ENCODE measurements at regions not wholly inside any gene's neighbourhood (a gene's known extent, or its start where the extent isn't known, plus 50 kb on each side); places are given as distances from the start of the nearest gene placed in this dataset.

DNA sequence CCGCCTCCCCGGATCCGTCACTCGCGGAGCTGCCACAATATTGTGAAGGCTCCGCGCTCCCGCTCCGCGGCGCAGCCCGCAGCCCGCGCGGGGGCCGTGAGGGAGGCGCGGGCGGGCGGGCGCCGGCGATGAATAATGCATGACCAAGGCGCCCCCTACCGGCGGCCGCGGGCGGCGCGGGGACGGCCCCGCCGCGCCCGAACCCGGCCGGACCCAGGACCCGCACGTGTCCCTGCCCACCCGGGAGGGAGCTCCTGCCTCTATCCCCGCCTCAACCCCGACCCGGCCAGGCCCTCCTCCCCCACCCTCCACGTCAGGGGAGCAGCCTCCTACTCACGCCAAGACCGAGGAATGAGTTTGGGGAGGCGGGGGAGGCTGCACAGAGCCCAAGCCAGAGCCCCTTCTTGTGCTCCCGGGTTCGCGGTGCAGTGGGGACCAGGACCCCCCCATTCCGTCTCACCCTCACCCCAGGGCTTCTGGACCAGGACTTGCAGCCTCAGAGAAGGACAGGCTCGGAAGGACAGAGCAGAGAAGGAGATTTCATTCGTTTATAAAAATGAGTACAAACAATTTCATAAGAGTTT, 70.8 kb upstream of the CASZ1 start:
- ATAC-seq, result peak; percentile 93
- TF ChIP-seq OSR1 (CRISPR knock-in tag; IDR thresholded peaks at IDR 0.05) (no peak), ZNF8 (CRISPR knock-in tag; IDR thresholded peaks at IDR 0.05) (no peak), ESRRG (CRISPR knock-in tag; IDR thresholded peaks at IDR 0.05) (no peak)

- no peak for ATAC-seq
Measured at GRCh38 chr1:10867914-10868598, 71.6 kb upstream of the CASZ1 start.

GRCh38 chr1:10868599-10868965, 72.1 kb upstream of the CASZ1 start:
- TF ChIP-seq, protein P1, sequence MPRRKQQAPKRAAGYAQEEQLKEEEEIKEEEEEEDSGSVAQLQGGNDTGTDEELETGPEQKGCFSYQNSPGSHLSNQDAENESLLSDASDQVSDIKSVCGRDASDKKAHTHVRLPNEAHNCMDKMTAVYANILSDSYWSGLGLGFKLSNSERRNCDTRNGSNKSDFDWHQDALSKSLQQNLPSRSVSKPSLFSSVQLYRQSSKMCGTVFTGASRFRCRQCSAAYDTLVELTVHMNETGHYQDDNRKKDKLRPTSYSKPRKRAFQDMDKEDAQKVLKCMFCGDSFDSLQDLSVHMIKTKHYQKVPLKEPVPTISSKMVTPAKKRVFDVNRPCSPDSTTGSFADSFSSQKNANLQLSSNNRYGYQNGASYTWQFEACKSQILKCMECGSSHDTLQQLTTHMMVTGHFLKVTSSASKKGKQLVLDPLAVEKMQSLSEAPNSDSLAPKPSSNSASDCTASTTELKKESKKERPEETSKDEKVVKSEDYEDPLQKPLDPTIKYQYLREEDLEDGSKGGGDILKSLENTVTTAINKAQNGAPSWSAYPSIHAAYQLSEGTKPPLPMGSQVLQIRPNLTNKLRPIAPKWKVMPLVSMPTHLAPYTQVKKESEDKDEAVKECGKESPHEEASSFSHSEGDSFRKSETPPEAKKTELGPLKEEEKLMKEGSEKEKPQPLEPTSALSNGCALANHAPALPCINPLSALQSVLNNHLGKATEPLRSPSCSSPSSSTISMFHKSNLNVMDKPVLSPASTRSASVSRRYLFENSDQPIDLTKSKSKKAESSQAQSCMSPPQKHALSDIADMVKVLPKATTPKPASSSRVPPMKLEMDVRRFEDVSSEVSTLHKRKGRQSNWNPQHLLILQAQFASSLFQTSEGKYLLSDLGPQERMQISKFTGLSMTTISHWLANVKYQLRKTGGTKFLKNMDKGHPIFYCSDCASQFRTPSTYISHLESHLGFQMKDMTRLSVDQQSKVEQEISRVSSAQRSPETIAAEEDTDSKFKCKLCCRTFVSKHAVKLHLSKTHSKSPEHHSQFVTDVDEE (CRISPR knock-in tag; IDR thresholded peaks at IDR 0.05), result no peak
- TF ChIP-seq ZNF70 (CRISPR knock-in tag; IDR thresholded peaks at IDR 0.05) (no peak), CSRNP3 (CRISPR knock-in tag; IDR thresholded peaks at IDR 0.05) (no peak), ARNTL (CRISPR knock-in tag; IDR thresholded peaks at IDR 0.05; ENCODE audit: borderline replicate concordance, low read depth) (no peak), TCF4 (CRISPR knock-in tag; IDR thresholded peaks at IDR 0.05; ENCODE audit: borderline replicate concordance) (no peak)
- ATAC-seq, result no peak

More at GRCh38 chr1:10867914-10868598, 71.6 kb upstream of the CASZ1 start:
- TF ChIP-seq SNAI2 (CRISPR knock-in tag; IDR thresholded peaks at IDR 0.05), result no peak
- no peak for TF ChIP-seq RARB (CRISPR knock-in tag; IDR thresholded peaks at IDR 0.05)
- TF ChIP-seq, protein P2, sequence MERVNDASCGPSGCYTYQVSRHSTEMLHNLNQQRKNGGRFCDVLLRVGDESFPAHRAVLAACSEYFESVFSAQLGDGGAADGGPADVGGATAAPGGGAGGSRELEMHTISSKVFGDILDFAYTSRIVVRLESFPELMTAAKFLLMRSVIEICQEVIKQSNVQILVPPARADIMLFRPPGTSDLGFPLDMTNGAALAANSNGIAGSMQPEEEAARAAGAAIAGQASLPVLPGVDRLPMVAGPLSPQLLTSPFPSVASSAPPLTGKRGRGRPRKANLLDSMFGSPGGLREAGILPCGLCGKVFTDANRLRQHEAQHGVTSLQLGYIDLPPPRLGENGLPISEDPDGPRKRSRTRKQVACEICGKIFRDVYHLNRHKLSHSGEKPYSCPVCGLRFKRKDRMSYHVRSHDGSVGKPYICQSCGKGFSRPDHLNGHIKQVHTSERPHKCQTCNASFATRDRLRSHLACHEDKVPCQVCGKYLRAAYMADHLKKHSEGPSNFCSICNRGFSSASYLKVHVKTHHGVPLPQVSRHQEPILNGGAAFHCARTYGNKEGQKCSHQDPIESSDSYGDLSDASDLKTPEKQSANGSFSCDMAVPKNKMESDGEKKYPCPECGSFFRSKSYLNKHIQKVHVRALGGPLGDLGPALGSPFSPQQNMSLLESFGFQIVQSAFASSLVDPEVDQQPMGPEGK (CRISPR knock-in tag; IDR thresholded peaks at IDR 0.05; ENCODE audit: borderline replicate concordance), result no peak
- TF ChIP-seq CSDC2 (CRISPR knock-in tag; IDR thresholded peaks at IDR 0.05), result no peak
- no peak for TF ChIP-seq ZFP3 (CRISPR knock-in tag; IDR thresholded peaks at IDR 0.05)

DNA sequence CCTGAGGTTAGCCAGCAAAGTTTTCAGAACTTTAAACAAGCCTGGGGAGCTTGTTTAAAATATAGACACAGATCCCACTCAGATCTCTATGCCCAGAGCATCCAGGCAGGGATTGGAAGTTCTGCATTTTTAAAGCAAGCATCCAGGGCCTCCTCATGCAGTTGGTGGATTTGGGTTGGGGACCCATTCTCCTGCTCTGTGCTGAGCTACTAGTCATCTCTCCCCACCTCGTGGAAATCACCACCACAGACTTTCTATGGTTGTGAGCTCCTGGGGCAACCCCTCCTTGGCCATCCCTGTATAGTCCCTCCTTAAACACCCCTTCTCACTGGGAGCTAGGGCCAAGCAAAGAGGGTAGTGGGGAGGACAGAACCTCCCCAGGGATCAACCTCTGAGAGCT, 73.5 kb upstream of the CASZ1 start:
- no peak for ATAC-seq
- no peak for TF ChIP-seq ESRRG (CRISPR knock-in tag; IDR thresholded peaks at IDR 0.05)
- no peak for TF ChIP-seq BACH2 (CRISPR knock-in tag; IDR thresholded peaks at IDR 0.05; ENCODE audit: borderline replicate concordance)

DNA sequence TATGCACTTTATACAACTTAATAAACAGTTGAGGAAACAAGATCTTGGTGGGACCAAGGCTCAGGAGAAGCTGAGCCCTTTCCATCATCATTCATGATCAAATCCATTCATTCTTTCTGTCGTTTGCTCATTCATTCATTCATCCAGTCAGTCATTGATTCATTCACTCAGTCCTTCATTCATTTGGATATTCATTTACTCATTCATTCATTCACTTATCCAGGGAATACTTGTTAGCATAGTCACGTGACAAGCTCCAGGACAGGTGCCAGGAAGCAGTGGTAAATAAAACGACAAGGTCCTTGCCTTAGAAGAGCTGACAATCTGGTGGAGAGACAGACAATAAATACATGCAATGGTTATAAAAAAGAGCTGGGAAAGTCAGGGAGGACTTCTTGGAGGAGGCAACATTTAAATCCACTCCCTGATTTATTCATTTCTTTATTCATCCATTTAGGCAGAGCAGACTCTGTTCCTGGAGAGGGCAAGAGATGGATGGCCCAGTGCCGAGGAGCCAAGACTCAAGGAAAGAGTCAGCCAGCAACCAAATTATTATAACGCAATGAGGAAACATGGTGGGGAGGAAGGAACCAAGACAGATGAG, 74.1 kb upstream of the CASZ1 start:
- no peak for ATAC-seq
- no peak for TF ChIP-seq BACH2 (CRISPR knock-in tag; IDR thresholded peaks at IDR 0.05; ENCODE audit: borderline replicate concordance)
- no peak for TF ChIP-seq TOX (CRISPR knock-in tag; IDR thresholded peaks at IDR 0.05; ENCODE audit: borderline replicate concordance)
- no peak for TF ChIP-seq POU6F1 (CRISPR knock-in tag; IDR thresholded peaks at IDR 0.05; ENCODE audit: borderline replicate concordance, low read depth)
- TF ChIP-seq SNAI2 (CRISPR knock-in tag; IDR thresholded peaks at IDR 0.05), result no peak
- no peak for TF ChIP-seq ARNTL (CRISPR knock-in tag; IDR thresholded peaks at IDR 0.05; ENCODE audit: borderline replicate concordance, low read depth)
- no peak for TF ChIP-seq ZFP30 (CRISPR knock-in tag; IDR thresholded peaks at IDR 0.05)
- no peak for TF ChIP-seq RARB (CRISPR knock-in tag; IDR thresholded peaks at IDR 0.05)
- no peak for TF ChIP-seq CSRNP3 (CRISPR knock-in tag; IDR thresholded peaks at IDR 0.05)
- no peak for TF ChIP-seq ZFP3 (CRISPR knock-in tag; IDR thresholded peaks at IDR 0.05)
- no peak for TF ChIP-seq TCF4 (CRISPR knock-in tag; IDR thresholded peaks at IDR 0.05; ENCODE audit: borderline replicate concordance)
- no peak for TF ChIP-seq ZNF565 (CRISPR knock-in tag; conservative IDR thresholded peaks at IDR 0.05; ENCODE audit: low read depth)
- no peak for TF ChIP-seq PPARA (CRISPR knock-in tag; IDR thresholded peaks at IDR 0.05; ENCODE audit: borderline replicate concordance)
- TF ChIP-seq, protein P3, sequence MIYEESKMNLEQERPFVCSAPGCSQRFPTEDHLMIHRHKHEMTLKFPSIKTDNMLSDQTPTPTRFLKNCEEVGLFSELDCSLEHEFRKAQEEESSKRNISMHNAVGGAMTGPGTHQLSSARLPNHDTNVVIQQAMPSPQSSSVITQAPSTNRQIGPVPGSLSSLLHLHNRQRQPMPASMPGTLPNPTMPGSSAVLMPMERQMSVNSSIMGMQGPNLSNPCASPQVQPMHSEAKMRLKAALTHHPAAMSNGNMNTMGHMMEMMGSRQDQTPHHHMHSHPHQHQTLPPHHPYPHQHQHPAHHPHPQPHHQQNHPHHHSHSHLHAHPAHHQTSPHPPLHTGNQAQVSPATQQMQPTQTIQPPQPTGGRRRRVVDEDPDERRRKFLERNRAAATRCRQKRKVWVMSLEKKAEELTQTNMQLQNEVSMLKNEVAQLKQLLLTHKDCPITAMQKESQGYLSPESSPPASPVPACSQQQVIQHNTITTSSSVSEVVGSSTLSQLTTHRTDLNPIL (CRISPR knock-in tag; IDR thresholded peaks at IDR 0.05; ENCODE audit: low read depth), result no peak
